ENCODE measurements at regions not wholly inside any gene's neighbourhood (a gene's known extent, or its start where the extent isn't known, plus 50 kb on each side); places are given as distances from the start of the nearest gene placed in this dataset.
"Not testable (repeated sequence)": the region's sequence is repeated elsewhere in the genome, so short reads cannot be mapped to it uniquely, and the experiment has no call there.

DNA sequence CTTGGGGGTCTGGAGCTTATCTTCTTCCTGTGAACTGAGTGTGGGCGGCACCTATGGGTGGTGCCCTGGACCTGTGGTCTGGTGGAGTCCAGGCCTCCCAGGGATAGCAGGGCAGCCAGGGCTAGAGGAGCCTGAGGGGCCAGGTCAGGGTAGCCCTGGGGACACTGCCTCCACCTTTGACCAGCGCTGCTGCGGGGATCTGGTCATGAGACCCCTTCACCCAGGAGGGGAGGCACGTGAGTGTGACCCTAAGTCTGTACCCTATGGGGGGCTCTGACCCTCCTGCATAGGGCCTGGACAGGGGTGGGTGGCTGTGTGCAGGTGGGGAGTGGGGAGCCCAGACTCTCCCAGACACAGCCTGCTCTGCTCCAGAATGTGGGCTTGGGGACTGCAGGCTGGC, 150.5 kb upstream of the POTEB2 start:
- intact Hi-C loops (cut with DNase I; ENCODE audit: low total_unique reads); H3K9me3 ChIP-seq: not testable (repeated sequence)
- 70 to 88% (median 75%) methylated on average over 2 to 3 of the region's 4 CpGs; no CpG with 5 or more reads in 2 of the 5 donors for WGBS, 5 donors

GRCh38 chr15:21015171-21015570, 149.1 kb upstream of the POTEB2 start:
- H3K4me3 ChIP-seq; H3K4me1 ChIP-seq; H3K9me3 ChIP-seq; DNase-seq; H3K36me3 ChIP-seq; intact Hi-C loops (cut with DNase I; ENCODE audit: low total_unique reads); H3K27me3 ChIP-seq; H3K27ac ChIP-seq: not testable (repeated sequence)
- WGBS, 5 donors: 79 to 86% (median 84%) methylated on average over 4 to 5 of the region's 8 CpGs; no CpG with 5 or more reads in 2 of the 5 donors

More for the DNA sequence above, 150.5 kb upstream of the POTEB2 start:
- H3K27me3 ChIP-seq, H3K4me3 ChIP-seq, DNase-seq, H3K36me3 ChIP-seq, H3K27ac ChIP-seq, H3K4me1 ChIP-seq: not testable (repeated sequence)

GRCh38 chr15:21013308-21013707, 147.2 kb upstream of the POTEB2 start:
- H3K27ac ChIP-seq; H3K4me3 ChIP-seq; H3K27me3 ChIP-seq; H3K36me3 ChIP-seq; DNase-seq; intact Hi-C loops (cut with DNase I; ENCODE audit: low total_unique reads); H3K4me1 ChIP-seq; H3K9me3 ChIP-seq: not testable (repeated sequence)
- 79 to 88% (median 85%) methylated on average over 4 to 5 of the region's 9 CpGs; no CpG with 5 or more reads in 2 of the 5 donors for WGBS, 5 donors

- H3K27me3 ChIP-seq; intact Hi-C loops (cut with DNase I; ENCODE audit: low total_unique reads); H3K4me1 ChIP-seq; DNase-seq; H3K4me3 ChIP-seq; H3K36me3 ChIP-seq; H3K27ac ChIP-seq; H3K9me3 ChIP-seq: not testable (repeated sequence)
- 20 to 60% methylated on average over 1 of the region's 7 CpGs; no CpG with 5 or more reads in 3 of the 5 donors for WGBS, 5 donors
These were observed 143.5 kb upstream of the POTEB2 start for GRCh38 chr15:21009651-21010050.

DNA sequence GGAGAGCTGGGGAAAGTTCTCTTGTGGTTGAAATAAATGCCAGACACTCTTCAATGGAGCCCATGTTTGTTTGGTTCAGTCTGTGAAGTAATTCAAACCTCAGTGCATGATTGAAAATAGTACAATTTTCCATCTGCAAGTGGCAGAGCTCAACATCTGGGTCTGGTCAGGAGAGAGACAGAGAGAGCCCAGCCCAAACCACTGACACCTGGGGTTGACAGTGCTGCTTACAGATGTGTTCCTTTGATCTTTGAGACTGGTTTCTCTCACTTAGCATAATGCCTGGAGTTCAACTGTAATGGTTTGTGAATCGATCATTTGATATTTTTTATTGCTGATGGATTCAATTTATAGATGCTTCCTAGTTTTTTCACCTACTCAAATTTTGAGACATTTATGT, 137.3 kb upstream of the POTEB2 start:
- intact Hi-C loops (cut with DNase I; ENCODE audit: low total_unique reads); H3K4me1 ChIP-seq; H3K27ac ChIP-seq; H3K36me3 ChIP-seq; H3K4me3 ChIP-seq; DNase-seq; H3K27me3 ChIP-seq; H3K9me3 ChIP-seq: not testable (repeated sequence)
- WGBS, 5 donors: 50% methylated on average over 1 of the region's 1 CpG; no CpG with 5 or more reads in 4 of the 5 donors

DNA sequence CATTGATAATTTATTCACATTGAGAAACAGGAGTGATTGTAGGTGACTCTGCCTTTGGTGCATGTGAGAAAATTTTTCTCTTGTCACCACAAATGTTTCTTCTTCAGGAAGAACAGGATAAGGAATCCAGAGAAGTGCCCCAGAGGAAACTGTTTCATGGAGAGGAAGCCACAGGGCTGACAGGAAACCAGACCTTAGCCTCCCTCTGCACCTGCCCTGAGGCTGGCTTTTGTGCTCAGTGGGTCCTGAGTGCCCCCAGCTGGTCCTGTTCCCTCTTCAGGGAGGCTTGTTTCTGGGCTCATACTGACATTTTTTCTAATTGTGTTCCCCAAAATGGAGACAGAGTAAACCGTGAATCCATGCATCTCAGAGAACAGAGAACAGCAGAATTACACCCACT, 135.8 kb upstream of the POTEB2 start:
- H3K36me3 ChIP-seq; intact Hi-C loops (cut with DNase I; ENCODE audit: low total_unique reads); H3K4me1 ChIP-seq; H3K4me3 ChIP-seq; H3K27ac ChIP-seq; H3K27me3 ChIP-seq; H3K9me3 ChIP-seq; DNase-seq: not testable (repeated sequence)
- WGBS, 5 donors: 29 to 63% (median 39%) methylated on average over 1 of the region's 1 CpG

DNA sequence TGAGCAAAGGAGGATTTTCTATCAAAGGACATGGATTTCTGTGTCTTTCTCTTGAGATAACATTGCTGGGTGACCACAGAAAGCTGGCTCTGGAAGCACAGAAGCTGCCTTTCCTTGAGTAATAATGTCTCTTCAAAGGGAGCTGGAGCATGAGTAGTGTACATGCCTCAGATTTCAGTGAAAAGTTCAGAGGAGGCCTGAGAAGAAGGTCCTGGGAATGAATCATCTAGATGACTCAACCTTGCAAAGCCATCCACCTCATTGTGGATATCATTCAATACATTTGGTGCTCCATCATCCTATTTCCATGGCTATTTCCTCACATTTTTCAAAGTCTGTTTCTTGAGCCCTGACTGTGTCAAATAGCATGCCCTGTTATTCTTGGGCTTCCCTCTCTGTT, 125.6 kb upstream of the POTEB2 start:
- DNase-seq; H3K9me3 ChIP-seq; intact Hi-C loops (cut with DNase I; ENCODE audit: low total_unique reads); H3K4me3 ChIP-seq; H3K4me1 ChIP-seq; H3K27ac ChIP-seq; H3K27me3 ChIP-seq; H3K36me3 ChIP-seq: not testable (repeated sequence)

GRCh38 chr15:20991253-20991652, 125.1 kb upstream of the POTEB2 start:
- 59 to 89% (median 78%) methylated on average over 2 to 3 of the region's 3 CpGs; no CpG with 5 or more reads in 2 of the 5 donors for WGBS, 5 donors
- H3K9me3 ChIP-seq; intact Hi-C loops (cut with DNase I; ENCODE audit: low total_unique reads); DNase-seq; H3K27ac ChIP-seq; H3K4me1 ChIP-seq; H3K27me3 ChIP-seq; H3K4me3 ChIP-seq; H3K36me3 ChIP-seq: not testable (repeated sequence)

DNA sequence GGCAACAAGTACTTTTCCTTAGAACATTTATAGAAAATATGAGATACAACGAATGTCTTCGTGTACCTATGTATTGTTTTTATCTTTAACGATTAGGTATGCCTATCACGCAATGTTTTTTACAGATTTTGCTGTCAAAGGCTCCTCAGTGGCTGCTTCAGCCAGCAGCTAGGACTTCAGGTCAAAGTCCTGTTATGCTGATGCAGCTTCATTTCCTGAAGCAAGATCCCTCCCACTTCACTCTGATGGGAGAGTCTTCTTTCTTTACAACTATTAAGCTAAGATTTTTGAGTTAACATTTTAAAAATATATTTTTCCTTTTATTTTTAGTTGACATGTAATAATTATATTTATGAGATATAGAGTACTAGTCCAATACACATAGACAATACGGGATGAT, 120.7 kb upstream of the POTEB2 start:
- H3K27me3 ChIP-seq; H3K4me1 ChIP-seq; H3K27ac ChIP-seq; H3K9me3 ChIP-seq; H3K36me3 ChIP-seq; intact Hi-C loops (cut with DNase I; ENCODE audit: low total_unique reads); DNase-seq; H3K4me3 ChIP-seq: not testable (repeated sequence)
- WGBS, 5 donors: 76 to 98% (median 86%) methylated on average over 3 to 5 of the region's 5 CpGs

DNA sequence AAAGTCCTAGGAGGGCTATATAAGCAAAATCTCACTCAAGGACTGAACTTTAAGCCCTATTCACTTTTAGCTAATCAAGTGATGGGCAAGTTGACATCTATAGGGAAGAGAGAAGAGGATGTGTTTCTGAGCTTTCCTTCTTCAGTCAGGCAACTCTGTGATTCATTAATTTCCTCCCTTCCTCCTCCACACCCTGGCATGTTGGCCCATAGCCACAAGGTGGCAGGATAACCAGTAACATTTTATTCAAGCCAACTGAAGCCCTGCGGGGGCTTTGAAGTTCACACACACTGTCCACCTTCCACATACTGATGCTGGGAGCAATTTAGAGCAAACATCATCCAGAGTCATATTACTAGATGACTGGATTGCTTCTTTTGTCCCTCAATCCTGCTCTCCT, 111.9 kb upstream of the POTEB2 start:
- DNase-seq; H3K36me3 ChIP-seq; H3K27ac ChIP-seq; H3K4me1 ChIP-seq; H3K27me3 ChIP-seq; H3K9me3 ChIP-seq; intact Hi-C loops (cut with DNase I; ENCODE audit: low total_unique reads); H3K4me3 ChIP-seq: not testable (repeated sequence)
- WGBS, 5 donors: no CpG with 5 or more reads among the region's 1 CpG

GRCh38 chr15:20972762-20973161, 106.6 kb upstream of the POTEB2 start:
- intact Hi-C loops (cut with DNase I; ENCODE audit: low total_unique reads); H3K36me3 ChIP-seq; DNase-seq: not testable (repeated sequence)

DNA sequence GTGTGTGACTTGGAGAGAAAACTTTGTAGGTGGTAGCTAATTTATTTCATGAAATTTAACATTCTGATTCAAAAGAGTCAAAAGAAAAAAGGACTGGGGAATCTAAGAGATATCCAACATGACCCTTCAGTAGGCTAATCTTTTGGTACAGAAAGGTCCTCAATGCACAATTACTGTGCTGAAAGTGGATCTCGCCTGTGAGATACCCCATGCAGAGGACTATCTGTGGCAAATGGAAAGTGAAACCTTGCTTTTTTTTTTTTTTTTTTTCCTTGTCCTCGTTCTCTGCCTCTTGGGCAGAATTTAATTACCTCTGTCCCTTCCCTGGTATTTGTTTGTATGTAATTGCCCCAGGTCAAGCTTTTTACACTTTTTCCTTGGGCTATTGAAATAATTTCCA, 93.2 kb upstream of the POTEB2 start:
- H3K4me3 ChIP-seq; DNase-seq; H3K9me3 ChIP-seq; H3K27ac ChIP-seq; H3K36me3 ChIP-seq; H3K27me3 ChIP-seq; H3K4me1 ChIP-seq; intact Hi-C loops (cut with DNase I; ENCODE audit: low total_unique reads): not testable (repeated sequence)
- 13 to 33% (median 20%) methylated on average over 1 of the region's 2 CpGs; no CpG with 5 or more reads in 2 of the 5 donors for WGBS, 5 donors

More at GRCh38 chr15:20972762-20973161, 106.6 kb upstream of the POTEB2 start:
- H3K27ac ChIP-seq, H3K4me1 ChIP-seq, H3K4me3 ChIP-seq, H3K27me3 ChIP-seq, H3K9me3 ChIP-seq: not testable (repeated sequence)
- 61 to 72% (median 61%) methylated on average over 2 to 3 of the region's 4 CpGs; no CpG with 5 or more reads in 2 of the 5 donors for WGBS, 5 donors

DNA sequence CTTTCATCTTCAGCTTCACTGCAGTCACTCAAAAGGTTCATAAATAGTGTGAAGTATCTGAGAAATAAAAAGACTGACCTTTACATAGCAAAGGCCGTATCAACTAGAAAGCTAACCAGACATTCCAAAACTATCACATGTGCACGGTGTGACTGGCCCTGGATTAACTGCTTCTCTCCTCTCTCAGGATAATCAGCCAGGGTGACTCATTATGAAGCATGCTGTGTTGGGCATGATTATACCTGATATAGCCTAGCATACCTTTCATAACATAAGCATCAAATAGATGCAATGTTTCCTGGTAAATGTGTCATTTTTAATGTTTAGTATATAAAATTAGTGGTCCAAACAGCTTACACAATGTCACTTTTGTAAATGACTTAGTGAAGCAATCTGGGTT, 63.2 kb upstream of the POTEB2 start:
- H3K4me1 ChIP-seq; H3K4me3 ChIP-seq; intact Hi-C loops (cut with DNase I; ENCODE audit: low total_unique reads); H3K9me3 ChIP-seq; DNase-seq; H3K27me3 ChIP-seq; H3K36me3 ChIP-seq; H3K27ac ChIP-seq: not testable (repeated sequence)
- no CpG with 5 or more reads among the region's 2 CpGs for WGBS, 5 donors

Measured in stomach (tissue), 8 donors.